K562 (cell line): ENCODE measurements at regions not wholly inside any gene's neighbourhood (a gene's known extent, or its start where the extent isn't known, plus 50 kb on each side); places are given as distances from the start of the nearest gene placed in this dataset.

Experiments
- BCLAF1 ChIP-seq, 2 experiments: fragments of 450-650 bp in 1 of 2; IDR thresholded peaks; 2 replicates each; pipeline ENCODE4 v1.6.1; 2011 to 2017; ENCODE audit warnings: low read depth in 2 of 2, antibody characterized with exemption in 1 of 2, borderline replicate concordance in 1 of 2, low read length in 1 of 2, mild to moderate bottlenecking in 1 of 2, mixed read lengths in 1 of 2; ENCODE audit not compliant: control insufficient read depth in 1 of 2
- CHD7 ChIP-seq: fragments of 200-600 bp; sonication (generic); IDR thresholded peaks from one replicate; pipeline ENCODE4 v1.6.1; 2012; ENCODE audit warnings: mild to moderate bottlenecking, low read depth, low read length, inconsistent platforms
- DMBX1 ChIP-seq: fragments of 250-450 bp; sonication (Bioruptor Pico); IDR thresholded peaks from 2 replicates; pipeline ENCODE4 v1.8.0; 2022; ENCODE audit warnings: inconsistent platforms, mild to moderate bottlenecking, moderate library complexity, borderline replicate concordance
- MLLT1 ChIP-seq, 2 experiments: fragments of 450-650 bp; IDR thresholded peaks; 2 replicates each; pipeline ENCODE4 v1.6.1; 2016
- RFX1 ChIP-seq: fragments of 450-650 bp; IDR thresholded peaks from 2 replicates; pipeline ENCODE4 v1.6.1; 2016; ENCODE audit warnings: mild to moderate bottlenecking, moderate library complexity

GRCh38 chr1:98387701-98388100 lies 273.8 kb upstream of the SNX7 start (continued):
- TF ChIP-seq BCLAF1 (IDR thresholded peaks at IDR 0.05; ENCODE audit: borderline replicate concordance in 1 of 2, control insufficient read depth in 1 of 2, low read depth in 2 of 2, low read length in 1 of 2): no peak
- TF ChIP-seq MLLT1 (IDR thresholded peaks at IDR 0.05): no peak
- no peak for TF ChIP-seq RFX1
- TF ChIP-seq DMBX1 (CRISPR knock-in tag): no peak
- TF ChIP-seq CHD7: no peak
